ENCODE measurements at regions not wholly inside any gene's neighbourhood (a gene's known extent, or its start where the extent isn't known, plus 50 kb on each side); places are given as distances from the start of the nearest gene placed in this dataset.

DNA sequence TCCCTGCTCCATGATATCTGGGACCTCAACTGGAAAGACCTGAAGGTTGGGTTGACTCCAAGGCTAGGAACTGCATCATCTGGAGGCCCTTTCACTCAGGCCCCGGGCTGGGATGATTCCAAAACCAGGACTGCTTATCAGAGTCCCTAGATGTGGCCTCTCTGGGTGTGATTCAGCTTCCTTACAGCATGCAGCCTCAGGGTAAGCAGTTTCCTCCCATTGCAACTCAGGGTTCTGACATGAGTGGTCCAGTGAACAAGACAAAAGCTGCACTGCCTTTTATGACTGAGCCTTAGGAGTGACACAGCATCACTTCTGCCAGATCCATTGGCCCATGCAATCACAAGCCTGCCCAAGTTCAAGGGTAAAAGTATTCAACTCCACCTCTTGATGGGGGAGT, 502.8 kb downstream of the COG6 start:
- TF ChIP-seq, protein P1, sequence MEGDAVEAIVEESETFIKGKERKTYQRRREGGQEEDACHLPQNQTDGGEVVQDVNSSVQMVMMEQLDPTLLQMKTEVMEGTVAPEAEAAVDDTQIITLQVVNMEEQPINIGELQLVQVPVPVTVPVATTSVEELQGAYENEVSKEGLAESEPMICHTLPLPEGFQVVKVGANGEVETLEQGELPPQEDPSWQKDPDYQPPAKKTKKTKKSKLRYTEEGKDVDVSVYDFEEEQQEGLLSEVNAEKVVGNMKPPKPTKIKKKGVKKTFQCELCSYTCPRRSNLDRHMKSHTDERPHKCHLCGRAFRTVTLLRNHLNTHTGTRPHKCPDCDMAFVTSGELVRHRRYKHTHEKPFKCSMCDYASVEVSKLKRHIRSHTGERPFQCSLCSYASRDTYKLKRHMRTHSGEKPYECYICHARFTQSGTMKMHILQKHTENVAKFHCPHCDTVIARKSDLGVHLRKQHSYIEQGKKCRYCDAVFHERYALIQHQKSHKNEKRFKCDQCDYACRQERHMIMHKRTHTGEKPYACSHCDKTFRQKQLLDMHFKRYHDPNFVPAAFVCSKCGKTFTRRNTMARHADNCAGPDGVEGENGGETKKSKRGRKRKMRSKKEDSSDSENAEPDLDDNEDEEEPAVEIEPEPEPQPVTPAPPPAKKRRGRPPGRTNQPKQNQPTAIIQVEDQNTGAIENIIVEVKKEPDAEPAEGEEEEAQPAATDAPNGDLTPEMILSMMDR (conservative IDR thresholded peaks at IDR 0.05 in 1 of 2, IDR thresholded peaks at IDR 0.05 in 1 of 2; ENCODE audit: low read depth in 1 of 2, low read length in 2 of 2) = no peak
- TF ChIP-seq EZH2 (IDR thresholded peaks at IDR 0.05; ENCODE audit: low read length, missing control alignments) = no peak

All from fibroblast of lung (primary cell).